ENCODE measurements at regions not wholly inside any gene's neighbourhood (a gene's known extent, or its start where the extent isn't known, plus 50 kb on each side); places are given as distances from the start of the nearest gene placed in this dataset.
"Not testable (repeated sequence)": the region's sequence is repeated elsewhere in the genome, so short reads cannot be mapped to it uniquely, and the experiment has no call there.

GRCh38 chr19:28103921-28104320 is 1109.0 kb downstream of the UQCRFS1 start:
- no peak for DNase-seq (ENCODE audit: low read depth in 1 of 2, low spot score in 1 of 2)
- no peak overlapping the region for H3K4me3 ChIP-seq (replicated peaks; ENCODE audit: insufficient read depth, low read length)
- no peak for TF ChIP-seq POLR2AphosphoS5 (IDR thresholded peaks at IDR 0.05; ENCODE audit: low read depth)

GRCh38 chr19:28084659-28085157 is 1128.2 kb downstream of the UQCRFS1 start:
- H3K4me3 ChIP-seq (replicated peaks; ENCODE audit: insufficient read depth, low read length); H3K27ac ChIP-seq (replicated peaks); DNase-seq (ENCODE audit: low read depth in 1 of 2, low spot score in 1 of 2); H3K27me3 ChIP-seq (ENCODE audit: insufficient read depth, poor library complexity, severe bottlenecking): not testable (repeated sequence)

More at GRCh38 chr19:28103921-28104320, 1109.0 kb downstream of the UQCRFS1 start:
- no peak overlapping the region for H3K27ac ChIP-seq (replicated peaks)
- H3K27me3 ChIP-seq (ENCODE audit: insufficient read depth, poor library complexity, severe bottlenecking): peaks cover 2% of the 10 kb centered on the region

- no peaks in the 10 kb centered on the region for H3K27me3 ChIP-seq (ENCODE audit: insufficient read depth, poor library complexity, severe bottlenecking)
- TF ChIP-seq SPI1 (IDR thresholded peaks at IDR 0.05; ENCODE audit: borderline replicate concordance, low read depth) (no peak), REST (IDR thresholded peaks at IDR 0.05; ENCODE audit: insufficient replicate concordance, low read depth) (no peak), CTCF (IDR thresholded peaks at IDR 0.05; ENCODE audit: insufficient read depth, low read length) (no peak), GABPA (IDR thresholded peaks at IDR 0.05; ENCODE audit: low read depth) (no peak), POLR2AphosphoS5 (IDR thresholded peaks at IDR 0.05; ENCODE audit: low read depth) (no peak)
- DNase-seq (ENCODE audit: low read depth in 1 of 2, low spot score in 1 of 2): no peak
- no peak overlapping the region for H3K27ac ChIP-seq (replicated peaks)
- H3K4me3 ChIP-seq (replicated peaks; ENCODE audit: insufficient read depth, low read length): no peak overlapping the region
Measured at GRCh38 chr19:28076628-28077027, 1136.3 kb downstream of the UQCRFS1 start.

- Histone ChIP-seq H3K4me3 (replicated peaks; ENCODE audit: insufficient read depth, low read length) (no peak overlapping the region), H3K27me3 (ENCODE audit: insufficient read depth, poor library complexity, severe bottlenecking) (no peaks in the 10 kb centered on the region), H3K27ac (replicated peaks) (no peak overlapping the region)
- no peak for DNase-seq (ENCODE audit: low read depth in 1 of 2, low spot score in 1 of 2)
- TF ChIP-seq SPI1 (IDR thresholded peaks at IDR 0.05; ENCODE audit: borderline replicate concordance, low read depth): no peak
- no peak for TF ChIP-seq GABPA (IDR thresholded peaks at IDR 0.05; ENCODE audit: low read depth)
- no peak for TF ChIP-seq POLR2AphosphoS5 (IDR thresholded peaks at IDR 0.05; ENCODE audit: low read depth)
- no peak for TF ChIP-seq REST (IDR thresholded peaks at IDR 0.05; ENCODE audit: insufficient replicate concordance, low read depth)
- no peak for TF ChIP-seq CTCF (IDR thresholded peaks at IDR 0.05; ENCODE audit: insufficient read depth, low read length)
Measured at GRCh38 chr19:28075229-28075628, 1137.7 kb downstream of the UQCRFS1 start.

- DNase-seq (ENCODE audit: low read depth in 1 of 2, low spot score in 1 of 2): no peak
- Histone ChIP-seq H3K27ac (replicated peaks) (no peak overlapping the region), H3K27me3 (ENCODE audit: insufficient read depth, poor library complexity, severe bottlenecking) (no peaks in the 10 kb centered on the region), H3K4me3 (replicated peaks; ENCODE audit: insufficient read depth, low read length) (no peak overlapping the region)
- TF ChIP-seq GABPA (IDR thresholded peaks at IDR 0.05; ENCODE audit: low read depth): no peak
- no peak for TF ChIP-seq POLR2AphosphoS5 (IDR thresholded peaks at IDR 0.05; ENCODE audit: low read depth)
- TF ChIP-seq SPI1 (IDR thresholded peaks at IDR 0.05; ENCODE audit: borderline replicate concordance, low read depth): no peak
- no peak for TF ChIP-seq REST (IDR thresholded peaks at IDR 0.05; ENCODE audit: insufficient replicate concordance, low read depth)
- TF ChIP-seq CTCF (IDR thresholded peaks at IDR 0.05; ENCODE audit: insufficient read depth, low read length): no peak
Measured at GRCh38 chr19:28074773-28075172, 1138.2 kb downstream of the UQCRFS1 start.
